Endothelial cell of umbilical vein (primary cell): ENCODE measurements at regions not wholly inside any gene's neighbourhood (a gene's known extent, or its start where the extent isn't known, plus 50 kb on each side); places are given as distances from the start of the nearest gene placed in this dataset.

Experiments
- EZH2 ChIP-seq: IDR thresholded peaks from 2 replicates; pipeline ENCODE4 v1.6.1; 2012; ENCODE audit warnings: borderline replicate concordance, low read depth, mild to moderate bottlenecking, moderate library complexity, low read length, inconsistent platforms; ENCODE audit not compliant: severe bottlenecking
- POLR2AphosphoS5 ChIP-seq: IDR thresholded peaks from 2 replicates; pipeline ENCODE4 v1.6.1; 2012; ENCODE audit warnings: low read depth, mild to moderate bottlenecking, control low read depth, low read length, moderate library complexity; ENCODE audit not compliant: insufficient read depth
- TF ChIP-seq, protein P1 (sequence below), 2 donors: IDR thresholded peaks; 1 replicate in 1 of 2; 2 replicates in 1 of 2; pipeline ENCODE4 v1.5.1; 2011; ENCODE audit warnings: low read length in 2 of 2, mild to moderate bottlenecking in 2 of 2, moderate library complexity in 2 of 2, control low read depth in 1 of 2, inconsistent platforms in 1 of 2, low read depth in 1 of 2; ENCODE audit not compliant: insufficient read depth in 1 of 2; ENCODE audit errors: extremely low read depth in 1 of 2

- TF ChIP-seq EZH2 (no peak), POLR2AphosphoS5 (no peak)
- TF ChIP-seq, protein P1, sequence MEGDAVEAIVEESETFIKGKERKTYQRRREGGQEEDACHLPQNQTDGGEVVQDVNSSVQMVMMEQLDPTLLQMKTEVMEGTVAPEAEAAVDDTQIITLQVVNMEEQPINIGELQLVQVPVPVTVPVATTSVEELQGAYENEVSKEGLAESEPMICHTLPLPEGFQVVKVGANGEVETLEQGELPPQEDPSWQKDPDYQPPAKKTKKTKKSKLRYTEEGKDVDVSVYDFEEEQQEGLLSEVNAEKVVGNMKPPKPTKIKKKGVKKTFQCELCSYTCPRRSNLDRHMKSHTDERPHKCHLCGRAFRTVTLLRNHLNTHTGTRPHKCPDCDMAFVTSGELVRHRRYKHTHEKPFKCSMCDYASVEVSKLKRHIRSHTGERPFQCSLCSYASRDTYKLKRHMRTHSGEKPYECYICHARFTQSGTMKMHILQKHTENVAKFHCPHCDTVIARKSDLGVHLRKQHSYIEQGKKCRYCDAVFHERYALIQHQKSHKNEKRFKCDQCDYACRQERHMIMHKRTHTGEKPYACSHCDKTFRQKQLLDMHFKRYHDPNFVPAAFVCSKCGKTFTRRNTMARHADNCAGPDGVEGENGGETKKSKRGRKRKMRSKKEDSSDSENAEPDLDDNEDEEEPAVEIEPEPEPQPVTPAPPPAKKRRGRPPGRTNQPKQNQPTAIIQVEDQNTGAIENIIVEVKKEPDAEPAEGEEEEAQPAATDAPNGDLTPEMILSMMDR (IDR thresholded peaks at IDR 0.05; ENCODE audit: extremely low read depth in 1 of 2, insufficient read depth in 1 of 2, low read depth in 1 of 2, low read length in 2 of 2): no peak
These were observed 136.4 kb upstream of the ADGRL2 start for GRCh38 chr1:81664341-81664740.
